Inflammatory macrophage treated with lipopolysaccharide for 4 hours (primary cell): ENCODE measurements at regions not wholly inside any gene's neighbourhood (a gene's known extent, or its start where the extent isn't known, plus 50 kb on each side); places are given as distances from the start of the nearest gene placed in this dataset.

ENCODE experiments used
- DNase-seq: peaks from one replicate; pipeline ENCODE4 v3.0.0-alpha.2; 2020

DNA sequence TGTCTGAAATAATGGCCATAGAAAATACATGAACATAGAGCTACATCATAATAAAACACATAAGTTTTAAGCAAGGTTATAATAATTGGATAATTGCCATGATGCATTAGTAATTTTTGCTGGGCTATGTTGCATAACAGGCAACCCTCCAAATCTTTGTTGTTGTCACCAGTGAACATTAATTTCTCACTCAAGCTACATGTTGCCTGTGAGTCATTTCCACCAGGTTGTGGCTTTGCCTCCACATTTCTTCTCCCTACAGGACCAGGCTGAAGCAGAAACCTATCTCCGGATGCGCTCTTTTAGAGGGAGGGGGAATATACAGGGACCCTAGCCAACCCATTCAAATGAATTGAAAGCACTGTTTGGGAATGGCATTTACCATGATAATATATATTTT lies 347.7 kb downstream of the GABRG1 start:
- DNase-seq = no peak

DNA sequence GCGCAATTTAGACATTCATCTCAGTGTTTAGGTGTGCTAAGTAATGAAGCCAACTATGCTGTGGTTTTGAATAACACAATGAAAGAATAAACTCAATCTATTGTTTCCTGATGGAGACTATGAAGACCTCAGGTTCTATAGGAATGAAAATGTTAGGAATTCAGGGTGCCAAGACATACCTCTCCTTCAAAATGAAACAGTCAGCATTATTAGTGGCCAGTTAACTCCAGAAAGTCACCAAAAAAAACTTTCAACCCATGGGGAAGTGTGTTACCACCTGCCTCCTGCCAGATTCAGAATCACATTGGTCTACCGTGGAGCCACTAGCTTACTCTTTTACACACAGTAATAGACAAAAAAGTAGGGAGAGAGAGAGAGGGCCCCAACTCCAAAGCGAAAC lies 352.9 kb downstream of the GABRG1 start:
- no peak for DNase-seq

DNA sequence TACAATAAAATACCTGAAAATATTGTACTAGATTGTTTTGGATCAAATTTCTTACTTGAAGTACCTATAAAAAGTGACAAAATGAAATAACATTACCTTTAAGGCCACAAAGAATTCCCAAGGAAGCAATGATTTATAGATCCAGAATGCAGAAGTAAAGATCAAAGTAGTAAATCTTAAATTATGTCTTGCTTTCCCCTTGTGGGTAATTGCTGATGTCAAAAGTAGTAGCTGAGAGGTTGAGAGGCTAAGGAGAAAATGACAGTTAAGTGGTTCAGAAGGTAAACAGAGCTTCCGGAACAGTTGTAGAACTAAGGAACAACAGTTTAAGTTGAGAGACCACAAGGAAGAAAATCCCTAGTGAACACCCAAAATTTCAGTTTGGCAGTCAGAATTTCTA lies 358.3 kb downstream of the GABRG1 start:
- DNase-seq = no peak

DNA sequence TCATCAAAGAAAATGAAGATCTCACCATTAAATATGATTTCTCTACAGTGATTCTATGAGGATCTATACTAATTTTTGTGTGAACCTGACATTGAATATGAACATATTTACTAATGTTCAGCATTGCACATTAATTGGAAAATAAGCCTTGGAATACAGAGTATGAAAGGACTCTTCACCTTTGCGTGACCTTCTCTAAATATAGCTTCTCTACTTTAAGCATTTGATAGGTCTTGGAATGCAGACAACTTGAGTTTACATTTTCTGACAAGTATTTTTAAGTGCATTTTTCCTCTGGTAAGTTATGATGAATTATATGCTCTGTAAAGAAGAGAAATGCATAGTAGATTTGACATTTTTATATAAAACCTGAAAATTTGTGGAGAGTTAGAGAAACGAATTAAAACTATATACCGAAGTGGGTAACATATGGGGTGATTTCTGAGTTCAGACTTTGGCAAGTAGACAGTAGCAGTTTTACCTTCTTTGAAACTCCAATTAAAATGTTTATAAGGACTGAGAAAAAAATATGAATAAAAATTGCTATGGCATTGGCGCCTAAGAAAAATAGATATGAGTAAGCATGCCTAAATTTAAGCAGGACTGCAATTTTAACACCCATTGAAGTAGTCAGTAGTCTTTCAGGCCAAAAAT lies 371.9 kb downstream of the GABRG1 start:
- DNase-seq = no peak

DNA sequence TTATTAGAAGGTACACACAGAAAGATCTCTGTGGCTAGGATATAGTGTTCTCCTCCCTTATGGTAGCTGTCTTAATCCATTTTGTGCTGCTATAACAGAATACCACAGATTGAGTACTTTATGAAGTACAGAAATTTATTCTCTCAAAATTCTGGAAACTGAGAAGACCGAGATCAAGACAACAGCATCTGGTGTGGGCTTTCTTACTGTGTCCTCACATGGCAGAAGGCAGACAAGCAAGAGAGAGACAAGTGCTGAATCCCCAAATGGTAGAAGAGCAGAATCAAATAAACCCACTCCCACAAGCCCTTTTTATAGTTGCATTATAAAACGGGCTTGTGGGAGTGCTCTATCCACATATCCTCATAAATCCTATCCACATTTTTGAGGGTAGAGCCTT lies 373.1 kb downstream of the GABRG1 start:
- DNase-seq = no peak

DNA sequence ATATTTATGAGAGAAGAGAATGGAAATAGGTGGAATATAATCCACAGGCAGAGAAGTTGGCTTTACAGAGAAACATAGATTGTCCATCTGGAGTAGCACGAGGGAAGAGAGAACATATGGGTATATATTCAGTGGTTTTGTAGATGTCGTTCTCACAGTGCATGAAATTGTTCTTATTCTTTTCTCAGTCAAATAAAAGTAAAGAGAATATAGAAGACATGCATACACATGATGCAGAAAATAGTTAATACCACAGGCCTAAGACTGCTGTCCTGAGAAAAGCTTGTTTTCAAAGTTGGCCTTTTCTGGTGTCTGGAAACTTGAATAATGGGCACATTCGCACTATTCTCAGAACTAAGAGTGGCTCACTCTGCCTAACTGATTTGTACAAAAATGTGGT lies 378.1 kb downstream of the GABRG1 start:
- no peak for DNase-seq

DNA sequence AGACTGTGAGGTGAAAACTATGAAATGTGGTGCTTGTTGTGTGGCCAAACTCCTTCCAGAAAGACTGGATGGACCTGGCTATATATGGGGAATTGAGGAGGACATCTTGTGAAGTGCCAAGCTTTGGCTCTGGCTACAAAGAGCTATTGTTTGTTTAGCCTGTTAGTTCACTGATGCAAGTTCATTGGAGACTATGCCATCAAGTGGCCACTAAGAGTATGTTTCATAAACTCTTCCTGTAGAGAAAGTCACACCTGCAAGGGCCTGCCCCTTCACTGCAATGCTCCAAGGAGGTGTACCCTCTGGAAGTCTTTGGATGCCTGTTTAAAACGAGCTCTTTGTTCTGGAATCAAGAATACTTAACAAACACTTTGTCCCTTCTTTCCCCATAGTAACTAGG lies 382.0 kb downstream of the GABRG1 start:
- DNase-seq = no peak

DNA sequence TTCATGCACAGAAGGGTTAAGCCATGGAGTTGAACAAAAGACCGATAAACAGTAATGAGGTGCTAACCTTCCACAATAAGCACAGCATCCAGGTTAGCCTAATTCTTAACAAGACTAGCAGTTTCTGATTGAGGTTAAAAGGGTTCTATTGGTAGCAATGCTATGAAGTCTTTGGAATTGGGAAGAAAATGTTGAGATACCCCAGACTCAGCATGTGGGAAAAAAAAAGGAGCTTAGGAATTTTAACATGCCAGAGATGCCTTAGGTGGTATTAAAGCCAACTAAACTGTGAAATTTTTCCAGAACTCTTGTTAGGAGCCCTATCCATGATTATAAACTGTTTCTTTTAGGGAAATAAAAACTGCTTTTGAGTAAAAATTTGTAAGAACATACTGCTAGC lies 391.7 kb downstream of the GABRG1 start:
- no peak for DNase-seq

DNA sequence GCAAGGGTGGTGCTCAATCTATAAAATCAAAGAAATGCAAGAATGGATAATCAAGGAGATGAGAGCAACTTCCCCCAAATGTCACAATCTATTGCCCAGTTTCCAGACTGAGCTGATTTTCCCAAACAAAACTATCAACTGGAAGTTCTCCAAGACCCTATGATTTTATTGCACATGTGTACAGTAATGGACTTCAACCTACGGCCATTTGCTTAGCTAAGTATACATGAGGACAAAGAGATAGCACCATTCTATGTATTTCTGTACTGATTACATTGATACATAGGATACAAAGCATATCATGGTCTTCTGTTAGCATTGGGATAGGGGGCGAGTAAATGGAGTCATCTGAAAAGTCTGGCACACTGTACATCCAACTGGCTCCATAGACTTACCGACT lies 407.8 kb downstream of the GABRG1 start:
- no peak for DNase-seq

DNA sequence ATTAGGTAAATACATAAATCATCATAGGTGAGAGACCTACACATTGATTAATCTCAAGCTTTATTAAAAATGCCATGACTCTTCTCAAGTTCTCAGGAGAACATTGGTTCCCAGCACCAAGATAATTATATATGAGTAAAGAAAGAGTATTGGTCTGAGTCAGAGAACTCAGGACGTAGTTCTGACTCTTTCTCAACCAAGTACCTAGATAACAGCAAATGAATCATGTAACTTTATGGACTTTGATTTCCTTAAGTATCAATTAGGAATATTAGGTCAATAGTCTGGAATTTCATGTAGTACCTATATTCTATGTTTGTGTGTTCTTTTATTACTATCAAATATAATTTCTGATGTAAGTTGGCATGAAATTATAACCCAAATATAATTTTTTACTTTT lies 409.9 kb downstream of the GABRG1 start:
- DNase-seq = no peak

DNA sequence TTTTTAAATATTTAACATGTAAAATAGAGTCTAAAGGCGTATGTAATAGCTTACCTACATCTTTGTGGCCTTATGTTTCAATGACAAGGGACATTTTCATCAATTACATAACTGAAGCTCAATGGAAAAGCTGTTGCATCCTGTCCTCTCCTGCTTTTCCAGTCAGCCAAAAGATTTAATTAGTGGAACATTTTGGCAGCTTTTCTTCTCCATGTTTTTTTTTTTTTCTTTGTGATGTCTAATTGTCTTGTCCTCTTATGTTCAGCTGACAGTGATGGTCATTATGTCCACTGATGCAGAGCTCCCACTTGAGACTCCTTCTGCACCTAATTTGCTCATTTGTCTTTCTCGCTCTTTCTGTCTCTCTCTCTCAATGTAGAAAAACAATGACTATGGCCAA lies 422.2 kb downstream of the GABRG1 start:
- no peak for DNase-seq

DNA sequence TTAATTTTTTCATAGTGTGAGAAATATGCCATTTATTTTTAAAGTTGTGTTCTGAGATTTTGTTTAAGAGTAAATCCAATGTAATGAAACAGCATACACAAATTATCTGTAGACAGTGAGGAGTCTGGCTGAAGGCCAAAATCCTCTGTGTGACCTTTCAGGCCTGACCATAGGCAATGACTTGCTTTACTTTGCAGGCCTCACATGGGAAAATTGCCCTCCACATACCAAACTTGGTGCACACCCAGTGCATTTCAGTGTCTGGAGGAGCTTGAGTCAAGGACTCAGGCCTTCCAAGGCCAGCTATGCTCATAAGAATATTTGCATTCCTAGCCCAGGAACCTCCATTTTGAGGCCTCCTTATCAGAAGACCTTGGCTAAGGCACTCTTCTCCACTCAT lies 430.1 kb downstream of the GABRG1 start:
- no peak for DNase-seq

DNA sequence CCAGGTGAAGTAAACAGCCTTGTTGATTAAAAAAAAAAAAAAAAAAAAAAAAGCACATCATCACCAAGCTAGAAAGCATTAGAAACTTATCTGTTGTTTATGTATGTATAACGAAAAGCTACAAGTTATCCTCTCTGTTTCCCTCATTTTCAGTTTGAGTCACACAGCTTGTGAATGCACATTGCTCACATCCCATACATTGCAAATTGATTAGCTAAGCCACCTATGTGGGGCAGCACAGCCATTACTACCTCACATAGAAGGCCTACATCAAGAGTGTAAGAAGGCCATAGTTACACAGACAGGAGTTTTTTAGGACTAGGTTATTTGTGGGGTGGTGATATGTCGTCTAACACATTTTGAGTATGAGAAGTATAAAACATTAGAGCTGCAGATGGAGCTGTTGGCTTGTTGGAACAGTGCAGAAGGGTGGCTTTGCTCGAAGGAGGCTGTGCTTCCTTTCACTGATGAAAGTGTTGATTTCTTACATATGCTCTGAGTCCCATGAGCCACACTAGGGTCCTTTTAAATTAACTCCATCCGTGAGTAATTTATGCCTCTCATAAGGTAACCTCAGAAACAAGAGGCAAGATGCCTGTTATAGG lies 431.6 kb downstream of the GABRG1 start:
- no peak for DNase-seq

DNA sequence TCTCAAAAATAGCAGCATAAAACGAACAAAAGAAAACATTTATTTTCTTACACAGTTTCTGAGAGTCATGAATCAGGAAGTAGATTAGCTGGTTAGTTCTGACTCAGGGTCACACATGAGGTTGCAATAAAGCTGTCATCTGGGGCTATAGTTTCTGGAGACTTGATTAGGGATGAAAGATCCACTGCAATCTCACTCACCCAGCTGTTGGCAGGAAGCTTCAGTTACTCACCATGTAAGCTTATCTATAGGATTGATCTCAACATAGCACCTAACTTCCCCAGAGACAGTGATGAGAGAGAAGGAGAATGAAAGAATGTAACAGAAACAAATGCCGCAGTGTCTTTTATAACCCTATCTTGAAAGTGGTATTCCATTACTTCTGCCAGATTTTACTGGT lies 435.5 kb downstream of the GABRG1 start:
- no peak for DNase-seq

DNA sequence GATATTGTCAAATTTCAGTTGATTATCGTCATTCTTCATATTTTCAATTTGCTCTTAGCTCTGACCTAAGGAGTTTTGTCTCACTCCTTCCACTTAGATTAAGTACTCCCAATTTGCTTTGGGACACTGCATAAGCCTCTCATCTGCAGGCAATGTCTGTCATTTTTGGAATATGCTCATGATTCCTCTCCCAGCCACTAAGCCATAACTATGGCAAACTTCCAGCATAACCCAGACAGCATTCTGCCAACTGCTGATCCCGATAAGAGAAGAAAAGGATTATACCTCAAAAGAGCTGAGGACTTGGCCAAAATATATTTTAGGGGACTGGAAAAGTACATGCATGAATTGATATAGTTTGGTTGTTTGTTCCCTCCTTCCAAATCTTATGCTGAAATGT lies 444.4 kb downstream of the GABRG1 start:
- no peak for DNase-seq

DNA sequence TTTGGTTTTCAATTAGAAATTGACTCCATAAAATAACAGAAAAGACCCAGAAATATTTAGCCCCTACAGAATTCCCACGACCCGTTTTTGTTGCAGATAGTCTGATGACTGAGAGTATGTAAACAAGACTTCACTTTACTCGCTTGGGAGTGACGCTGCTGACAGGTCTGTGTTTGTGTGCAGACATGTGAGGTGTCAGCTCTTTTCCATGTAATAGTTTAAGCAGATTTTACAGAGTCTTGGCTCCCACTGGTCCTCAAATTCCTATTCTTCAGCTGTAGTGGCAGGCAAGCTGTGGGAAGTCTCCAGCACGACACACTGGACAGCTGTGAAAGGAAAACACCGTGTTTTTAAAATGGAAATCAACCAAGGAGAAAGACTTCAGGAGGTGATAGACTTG lies 455.7 kb downstream of the GABRG1 start:
- DNase-seq = no peak

DNA sequence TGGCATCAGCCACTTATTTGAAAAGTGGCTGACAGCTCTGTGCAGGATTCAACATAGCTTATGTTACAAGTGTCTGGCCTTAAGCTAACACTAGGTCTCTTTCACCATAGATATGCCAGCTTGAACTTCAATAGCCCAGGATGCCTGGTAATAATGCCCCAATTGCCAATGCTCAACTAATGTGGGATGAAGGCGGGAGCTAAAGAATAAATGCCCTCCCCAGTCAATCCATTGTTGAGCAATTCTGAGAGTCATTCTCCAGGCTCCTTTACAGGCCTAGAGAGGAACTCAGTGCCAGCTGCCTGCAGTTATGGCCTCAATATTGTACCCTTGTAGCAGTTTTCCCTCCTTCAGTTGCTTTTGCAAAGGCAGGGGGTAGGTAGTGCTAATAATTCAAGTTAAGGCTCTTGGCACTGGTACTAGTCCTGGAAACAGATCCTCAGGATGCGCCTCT lies 460.2 kb downstream of the GABRG1 start:
- DNase-seq = no peak

DNA sequence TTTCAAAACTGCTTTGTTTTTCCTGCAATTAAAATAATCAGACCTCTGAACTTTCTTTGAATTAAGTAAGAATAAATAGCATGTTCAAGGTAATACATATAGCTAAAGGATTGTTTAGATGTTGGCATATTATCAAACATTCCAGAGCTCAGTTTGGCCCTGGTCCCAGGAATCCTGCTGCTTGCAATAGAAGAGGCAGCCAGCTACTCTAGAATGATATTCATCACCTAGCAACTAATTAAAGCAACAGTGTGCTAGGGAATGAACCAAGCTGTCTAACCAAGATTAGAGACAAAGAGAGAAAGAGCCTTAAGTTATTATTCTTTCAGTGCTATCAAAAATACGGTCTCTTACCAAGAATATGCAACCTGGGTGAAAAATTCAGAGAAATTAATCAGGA lies 460.9 kb downstream of the GABRG1 start:
- no peak for DNase-seq

DNA sequence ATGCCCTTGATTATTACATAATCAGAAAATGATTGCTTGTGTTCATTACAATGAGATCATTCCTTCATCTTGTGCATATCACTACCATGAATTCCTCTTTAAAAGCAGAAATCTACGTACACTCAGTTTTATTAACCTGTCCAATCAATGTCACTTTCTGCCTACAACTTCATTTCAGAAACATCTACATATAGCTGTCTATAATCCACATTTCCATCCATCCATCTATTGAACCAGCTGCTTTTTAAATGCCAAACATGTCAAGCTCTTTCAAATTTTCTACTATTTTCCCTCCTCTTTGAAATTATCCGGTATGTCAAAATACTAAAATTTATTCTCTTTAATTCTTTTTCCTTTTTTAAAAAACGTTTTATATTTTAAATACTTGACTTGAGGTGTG lies 462.0 kb downstream of the GABRG1 start:
- DNase-seq = no peak

DNA sequence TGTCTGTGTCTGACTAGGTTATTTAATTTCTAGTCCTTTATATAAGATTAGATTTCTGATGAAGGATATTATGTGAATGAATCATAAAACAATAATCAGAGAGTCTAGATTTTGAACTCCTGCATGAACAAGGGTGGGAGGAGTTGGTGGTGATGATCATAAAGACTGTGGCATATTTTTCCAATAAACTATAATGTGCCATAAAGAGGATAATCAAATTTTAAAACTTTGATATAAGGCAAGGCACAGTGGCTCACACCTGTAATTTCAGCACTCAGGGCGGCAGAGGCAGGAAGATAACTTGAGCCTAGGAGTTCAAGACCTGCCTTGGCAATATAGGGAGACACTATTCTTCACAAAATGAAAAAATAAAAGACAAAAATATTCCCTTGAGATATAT lies 473.3 kb downstream of the GABRG1 start:
- no peak for DNase-seq

DNA sequence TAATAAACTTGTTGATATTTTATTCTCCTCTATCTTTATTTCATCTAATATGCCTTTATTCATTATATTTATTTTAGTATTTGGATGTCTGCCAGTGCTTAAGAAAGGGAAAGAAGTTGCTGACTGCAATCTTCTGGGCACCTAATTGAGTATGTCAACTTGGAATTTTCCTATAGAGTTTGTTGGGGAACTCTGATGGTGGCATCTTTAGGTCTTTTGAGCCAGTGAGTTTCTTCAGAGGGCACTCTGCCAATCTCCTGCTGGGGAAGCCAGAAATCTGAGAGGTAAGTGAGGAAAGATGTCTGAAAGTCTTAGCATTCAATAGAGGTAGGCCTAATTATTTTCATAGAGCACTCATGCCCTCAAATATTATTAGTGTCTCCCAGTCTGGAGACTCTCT lies 475.0 kb downstream of the GABRG1 start:
- no peak for DNase-seq

DNA sequence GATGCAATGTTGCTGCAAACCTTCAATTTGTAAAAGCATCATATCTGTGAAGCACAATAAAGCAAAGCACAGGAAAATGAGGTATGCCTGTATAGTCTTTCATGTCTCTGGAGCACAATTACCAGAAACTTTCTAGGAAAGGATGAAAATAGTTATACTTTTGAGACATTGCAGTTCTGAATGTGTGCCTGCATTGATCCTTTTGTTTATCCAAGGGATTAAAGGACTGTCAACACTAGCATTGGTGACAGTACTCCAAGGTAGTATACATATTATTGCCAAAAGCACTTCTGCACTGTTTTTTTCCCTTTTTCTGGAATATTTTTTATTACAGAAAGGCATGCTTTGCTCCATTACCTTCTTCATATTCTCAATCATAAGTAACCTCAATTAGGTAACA lies 476.0 kb downstream of the GABRG1 start:
- no peak for DNase-seq

DNA sequence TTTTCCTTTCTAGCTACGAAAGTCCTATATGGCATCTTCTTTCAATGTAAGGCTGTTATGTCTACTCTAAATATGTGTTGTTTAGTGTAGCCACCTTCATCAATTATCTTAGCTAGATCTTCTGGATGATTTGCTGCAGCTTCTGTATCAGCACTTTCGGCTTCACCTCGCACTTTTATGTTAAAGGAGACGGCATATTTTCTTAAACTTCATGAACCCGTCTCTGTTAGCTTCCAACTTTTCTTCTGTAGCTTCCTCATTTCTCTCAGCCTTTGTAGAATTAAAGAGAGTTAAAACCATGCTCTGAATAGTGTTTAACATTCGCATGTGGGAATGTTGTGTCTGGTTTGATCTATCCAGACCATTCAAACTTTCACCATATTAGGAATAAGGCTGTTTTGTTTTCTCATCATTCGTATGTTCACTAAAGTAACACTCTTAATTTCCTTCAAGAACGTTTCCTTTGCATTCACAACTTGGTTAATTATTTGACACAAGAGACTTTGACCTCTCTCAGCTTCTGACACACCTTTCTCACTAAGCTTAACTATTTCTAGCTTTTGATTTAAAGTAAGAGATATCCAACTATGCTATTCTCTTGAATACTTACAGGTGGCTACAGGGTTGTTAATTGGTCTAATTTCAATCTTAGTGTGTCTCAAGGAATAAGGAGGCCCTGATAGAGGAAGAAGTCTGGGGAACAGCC lies 476.8 kb downstream of the GABRG1 start:
- no peak for DNase-seq

DNA sequence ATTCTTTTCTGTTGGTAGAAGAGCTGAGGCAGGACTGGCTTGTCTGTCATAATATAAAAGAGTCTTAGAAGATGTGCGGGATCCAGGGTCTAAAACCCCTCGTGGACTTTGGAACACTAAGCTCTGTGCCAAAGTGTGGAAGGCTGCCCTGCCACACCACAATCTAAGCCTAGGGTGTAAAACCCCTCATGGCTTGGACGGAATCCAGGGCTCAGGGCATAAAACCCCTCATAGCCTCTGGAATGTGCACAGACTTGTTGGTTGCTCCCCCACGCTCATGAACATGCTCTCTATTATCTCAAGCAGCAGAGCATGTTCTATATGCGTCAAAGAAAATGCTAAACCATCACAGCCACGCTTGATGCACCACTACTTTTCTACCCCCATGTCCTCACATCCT lies 483.6 kb downstream of the GABRG1 start:
- no peak for DNase-seq

DNA sequence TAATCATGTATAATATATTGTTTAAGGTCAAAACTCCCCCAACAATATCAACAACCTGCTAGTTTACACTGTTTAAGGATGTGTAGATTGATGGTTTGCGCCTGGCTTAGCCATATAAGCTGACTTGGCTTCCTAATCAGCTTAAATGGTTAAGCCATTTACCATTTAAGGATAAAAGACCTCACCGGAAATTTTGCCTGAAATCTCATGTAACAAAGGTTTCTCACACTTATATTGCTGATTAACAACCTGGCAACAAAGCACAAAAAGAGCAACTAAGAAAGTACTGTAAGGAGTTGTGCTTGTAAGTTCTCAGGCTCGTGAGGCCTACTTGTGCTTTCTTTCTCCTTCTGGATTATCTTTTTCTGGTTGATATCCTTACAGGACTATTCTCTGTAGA lies 485.2 kb downstream of the GABRG1 start:
- DNase-seq = no peak
